Endothelial cell of umbilical vein (primary cell): ENCODE measurements at regions not wholly inside any gene's neighbourhood (a gene's known extent, or its start where the extent isn't known, plus 50 kb on each side); places are given as distances from the start of the nearest gene placed in this dataset.

Experiments
- BruUV-seq: library from RNA; stranded (reverse); fragments of 400-500 nt; replicated peaks from 2 replicates; lab custom pipeline; 2021; lab: Mats Ljungman, UMichigan
- CTCF ChIA-PET: fragments of 300-600, 350-600 bp; sonication (Branson Sonifier 250); formaldehyde crosslinking; loops from one replicate; lab custom pipeline; 2021; ENCODE audit warnings: antibody characterized with exemption, inconsistent platforms; lab: Charles Lee
- POLR2A ChIA-PET: fragments of 300-600, 350-600 bp; sonication (Branson Sonifier 250); formaldehyde crosslinking; loops from one replicate; lab custom pipeline; 2021; ENCODE audit warnings: antibody characterized with exemption, inconsistent platforms; lab: Charles Lee
- DNase-seq: peaks from one replicate; pipeline ENCODE4 v3.0.0-alpha.2; 2011; ENCODE audit warnings: low read depth, low spot score
- FAIRE-seq: peaks from 2 replicates; lab custom pipeline; 2011; peaks lifted over from hg19 to GRCh38; lab: Jason Lieb, UNC
- H2AFZ ChIP-seq: 2 replicates; pipeline ENCODE4 v1.6.0; 2012; ENCODE audit warnings: low read depth, low read length, control low read depth, inconsistent platforms
- H3K27ac ChIP-seq: 2 replicates; pipeline ENCODE4 v1.5.1; 2011; ENCODE audit warnings: low read depth, mild to moderate bottlenecking, control low read depth, low read length, moderate library complexity; ENCODE audit not compliant: insufficient read depth
- H3K27me3 ChIP-seq, 2 experiments: 2 replicates each; pipeline versions ENCODE4 v1.6.0 to v1.6.1; 2011; ENCODE audit warnings: low read length in 2 of 2, mixed read lengths in 1 of 2; ENCODE audit not compliant: control insufficient read depth in 2 of 2, insufficient read depth in 2 of 2
- H3K36me3 ChIP-seq, 2 experiments: 2 replicates in 1 of 2; 3 replicates in 1 of 2; pipeline ENCODE4 v1.5.1; 2011; ENCODE audit warnings: low read length in 2 of 2, mild to moderate bottlenecking in 1 of 2, moderate library complexity in 1 of 2; ENCODE audit not compliant: control insufficient read depth in 2 of 2, insufficient read depth in 2 of 2; ENCODE audit errors: extremely low read depth in 1 of 2
- H3K4me1 ChIP-seq: 3 replicates; pipeline ENCODE4 v1.5.1; 2011; ENCODE audit warnings: mild to moderate bottlenecking, low read length; ENCODE audit not compliant: control insufficient read depth, insufficient read depth; ENCODE audit errors: extremely low read depth
- H3K4me2 ChIP-seq: 2 replicates; pipeline ENCODE4 v1.6.1; 2011; ENCODE audit warnings: low read length, control low read depth, mixed read lengths; ENCODE audit not compliant: insufficient read depth
- H3K4me3 ChIP-seq, 3 experiments: fragments of 200-600 bp in 1 of 3; sonication (generic), shearing (Covaris generic) in 1 of 3; replicated peaks in 1 of 3; 2 replicates each; pipeline ENCODE4 v1.5.1; 2011 to 2016; ENCODE audit warnings: control low read depth in 3 of 3, low read length in 3 of 3, mild to moderate bottlenecking in 2 of 3, inconsistent platforms in 1 of 3, low read depth in 1 of 3, moderate library complexity in 1 of 3; ENCODE audit not compliant: insufficient read depth in 1 of 3
- H3K79me2 ChIP-seq: 2 replicates; pipeline ENCODE4 v1.6.0; 2012; ENCODE audit warnings: low read length, inconsistent platforms; ENCODE audit not compliant: control insufficient read depth, insufficient read depth
- H3K9ac ChIP-seq: replicated peaks from 2 replicates; pipeline ENCODE3; 2011; ENCODE audit warnings: low read length, control low read depth; ENCODE audit not compliant: insufficient read depth; ENCODE audit errors: extremely low read depth
- H3K9me1 ChIP-seq: replicated peaks from 3 replicates; pipeline ENCODE4 v1.6.0; 2011; ENCODE audit warnings: mild to moderate bottlenecking, low read length; ENCODE audit not compliant: control insufficient read depth, insufficient read depth; ENCODE audit errors: extremely low read depth
- H3K9me3 ChIP-seq: replicated peaks from 2 replicates; pipeline ENCODE4 v1.5.1; 2012; ENCODE audit warnings: low read length, inconsistent platforms; ENCODE audit not compliant: control insufficient read depth, insufficient read depth
- H4K20me1 ChIP-seq: replicated peaks from 2 replicates; pipeline ENCODE3; 2011; ENCODE audit warnings: mild to moderate bottlenecking, low read length; ENCODE audit not compliant: control insufficient read depth, insufficient read depth; ENCODE audit errors: extremely low read depth
- EZH2 ChIP-seq: IDR thresholded peaks from 2 replicates; pipeline ENCODE4 v1.6.1; 2012; ENCODE audit warnings: borderline replicate concordance, low read depth, mild to moderate bottlenecking, moderate library complexity, low read length, inconsistent platforms; ENCODE audit not compliant: severe bottlenecking
- FOS ChIP-seq: IDR thresholded peaks from 2 replicates; pipeline ENCODE4 v1.6.1; 2011; ENCODE audit warnings: mild to moderate bottlenecking, low read length, moderate library complexity, borderline replicate concordance; ENCODE audit not compliant: insufficient read depth
- GATA2 ChIP-seq: IDR thresholded peaks from 2 replicates; pipeline ENCODE4 v1.7.0; 2011; ENCODE audit warnings: low read depth, mild to moderate bottlenecking, moderate library complexity, mixed read lengths, low read length; ENCODE audit not compliant: insufficient read length, insufficient read depth
- JUN ChIP-seq: IDR thresholded peaks from 2 replicates; pipeline ENCODE4 v1.6.1; 2011; ENCODE audit warnings: borderline replicate concordance, low read depth; ENCODE audit not compliant: insufficient read length, insufficient read depth
- MYC ChIP-seq: IDR thresholded peaks from one replicate; pipeline ENCODE4 v1.6.1; 2011; ENCODE audit warnings: mild to moderate bottlenecking, low read depth, low read length
- POLR2A ChIP-seq: IDR thresholded peaks from 2 replicates; pipeline ENCODE4 v1.6.1; 2012; ENCODE audit warnings: low read depth, mild to moderate bottlenecking, control low read depth, low read length
- POLR2AphosphoS5 ChIP-seq: IDR thresholded peaks from 2 replicates; pipeline ENCODE4 v1.6.1; 2012; ENCODE audit warnings: low read depth, mild to moderate bottlenecking, control low read depth, low read length, moderate library complexity; ENCODE audit not compliant: insufficient read depth
- dilution Hi-C: fragments of 300-500 bp; cut with MboI; formaldehyde crosslinking; loops from one replicate; pipeline ENCODE4 v1.15.0; 2019; ENCODE audit warnings: low sequenced_read_pairs; ENCODE audit not compliant: extremely low pct_ligation_motif_present
- intact Hi-C: fragments of 100-400 bp; cut with micrococcal nuclease; formaldehyde crosslinking; loops from one replicate; pipeline ENCODE4 v1.10.0; 2022
- TF ChIP-seq, protein P1 (sequence below): IDR thresholded peaks from 2 replicates; pipeline ENCODE4 v1.6.1; 2011; ENCODE audit not compliant: insufficient read depth, insufficient read length
- TF ChIP-seq, protein P2 (sequence below), 2 donors: IDR thresholded peaks; 1 replicate in 1 of 2; 2 replicates in 1 of 2; pipeline ENCODE4 v1.5.1; 2011; ENCODE audit warnings: low read length in 2 of 2, mild to moderate bottlenecking in 2 of 2, moderate library complexity in 2 of 2, control low read depth in 1 of 2, inconsistent platforms in 1 of 2, low read depth in 1 of 2; ENCODE audit not compliant: insufficient read depth in 1 of 2; ENCODE audit errors: extremely low read depth in 1 of 2

DNA sequence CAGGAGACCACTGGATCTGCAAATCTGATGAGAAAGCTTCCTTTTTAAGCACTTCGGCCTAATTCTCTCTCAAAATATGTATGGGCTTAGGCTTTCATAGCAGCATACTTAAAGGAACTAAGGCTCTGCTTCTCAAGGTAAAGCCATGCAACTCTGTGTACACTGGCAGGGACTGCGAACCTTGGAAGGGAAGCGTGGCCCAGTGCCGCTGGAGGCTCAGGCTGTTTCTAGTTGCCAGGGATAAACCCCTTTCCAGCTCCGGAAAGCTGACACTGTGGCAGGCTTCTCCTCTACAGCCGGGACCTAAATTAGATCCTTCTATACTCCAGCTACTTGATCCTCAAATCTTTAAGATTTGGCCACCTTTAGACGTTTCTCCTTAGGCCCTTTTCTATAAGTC is 1091.3 kb upstream of the TENM3 start:
- Histone ChIP-seq H3K79me2 (no peaks in the 10 kb centered on the region), H3K4me3 (no peak overlapping the region), H3K27ac (no peak overlapping the region), H3K36me3 (no peaks in the 10 kb centered on the region), H3K4me2 (no peak overlapping the region), H3K27me3 (no peaks in the 10 kb centered on the region), H3K9ac (no peak overlapping the region), H3K9me3 (peaks cover 2% of the 10 kb centered on the region), H4K20me1 (no peaks in the 10 kb centered on the region), H3K9me1 (no peaks in the 10 kb centered on the region), H3K4me1 (no peaks in the 10 kb centered on the region), H2AFZ (no peak overlapping the region)
- TF ChIP-seq GATA2 (no peak), FOS (no peak)
- TF ChIP-seq, protein P1, sequence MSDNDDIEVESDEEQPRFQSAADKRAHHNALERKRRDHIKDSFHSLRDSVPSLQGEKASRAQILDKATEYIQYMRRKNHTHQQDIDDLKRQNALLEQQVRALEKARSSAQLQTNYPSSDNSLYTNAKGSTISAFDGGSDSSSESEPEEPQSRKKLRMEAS: no peak
- DNase-seq: no peak
- no peak for FAIRE-seq
- dilution Hi-C loops: no loop called here
- no TSS peak for BruUV-seq
- ChIA-PET CTCF (no interaction called here), POLR2A (no interaction called here)
- intact Hi-C loops: no loop called here

DNA sequence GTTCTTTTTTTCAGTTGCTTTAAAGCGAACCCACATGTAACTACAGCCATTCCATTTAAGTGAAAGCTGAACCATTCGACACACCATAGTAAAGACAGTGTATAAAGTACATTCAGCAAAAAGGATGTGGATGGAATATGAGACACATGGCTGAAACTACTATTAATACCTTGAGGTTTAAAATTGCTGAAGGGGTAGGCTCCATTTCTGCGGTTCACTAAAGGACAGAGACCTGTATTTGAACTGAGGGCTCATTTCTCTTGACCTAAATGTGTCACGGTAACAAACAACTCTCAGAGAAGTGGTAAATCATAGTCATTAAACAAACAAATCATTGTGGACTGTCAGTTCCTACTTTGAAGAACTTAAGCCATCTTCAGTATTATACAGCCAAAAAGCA is 1085.6 kb upstream of the TENM3 start:
- H4K20me1 ChIP-seq: no peaks in the 10 kb centered on the region
- H3K36me3 ChIP-seq: no peaks in the 10 kb centered on the region
- CTCF ChIA-PET: no interaction called here
- no peaks in the 10 kb centered on the region for H3K79me2 ChIP-seq
- dilution Hi-C loops (no loop called here), intact Hi-C loops (no loop called here)
- no peak for FAIRE-seq
- no peak for TF ChIP-seq MYC
- no peak for TF ChIP-seq GATA2
- TF ChIP-seq, protein P2, sequence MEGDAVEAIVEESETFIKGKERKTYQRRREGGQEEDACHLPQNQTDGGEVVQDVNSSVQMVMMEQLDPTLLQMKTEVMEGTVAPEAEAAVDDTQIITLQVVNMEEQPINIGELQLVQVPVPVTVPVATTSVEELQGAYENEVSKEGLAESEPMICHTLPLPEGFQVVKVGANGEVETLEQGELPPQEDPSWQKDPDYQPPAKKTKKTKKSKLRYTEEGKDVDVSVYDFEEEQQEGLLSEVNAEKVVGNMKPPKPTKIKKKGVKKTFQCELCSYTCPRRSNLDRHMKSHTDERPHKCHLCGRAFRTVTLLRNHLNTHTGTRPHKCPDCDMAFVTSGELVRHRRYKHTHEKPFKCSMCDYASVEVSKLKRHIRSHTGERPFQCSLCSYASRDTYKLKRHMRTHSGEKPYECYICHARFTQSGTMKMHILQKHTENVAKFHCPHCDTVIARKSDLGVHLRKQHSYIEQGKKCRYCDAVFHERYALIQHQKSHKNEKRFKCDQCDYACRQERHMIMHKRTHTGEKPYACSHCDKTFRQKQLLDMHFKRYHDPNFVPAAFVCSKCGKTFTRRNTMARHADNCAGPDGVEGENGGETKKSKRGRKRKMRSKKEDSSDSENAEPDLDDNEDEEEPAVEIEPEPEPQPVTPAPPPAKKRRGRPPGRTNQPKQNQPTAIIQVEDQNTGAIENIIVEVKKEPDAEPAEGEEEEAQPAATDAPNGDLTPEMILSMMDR (IDR thresholded peaks at IDR 0.05; ENCODE audit: extremely low read depth in 1 of 2, insufficient read depth in 1 of 2, low read depth in 1 of 2, low read length in 2 of 2): no peak
- TF ChIP-seq, protein P1: no peak
- TF ChIP-seq EZH2: no peak
- no peak for TF ChIP-seq POLR2A
- no peak for TF ChIP-seq JUN
- no peak for TF ChIP-seq POLR2AphosphoS5
- TF ChIP-seq FOS: no peak
- DNase-seq: no peak
- no peak overlapping the region for H3K27ac ChIP-seq
- peaks cover 2% of the 10 kb centered on the region for H3K9me3 ChIP-seq
- BruUV-seq: no TSS peak
- H2AFZ ChIP-seq: no peak overlapping the region
- no peaks in the 10 kb centered on the region for H3K27me3 ChIP-seq
- H3K9ac ChIP-seq: no peak overlapping the region
- no peak overlapping the region for H3K4me2 ChIP-seq
- POLR2A ChIA-PET: no interaction called here
- H3K4me1 ChIP-seq: no peaks in the 10 kb centered on the region
- H3K4me3 ChIP-seq: no peak overlapping the region
- no peaks in the 10 kb centered on the region for H3K9me1 ChIP-seq
